HEK293T (cell line): ENCODE measurements at regions not wholly inside any gene's neighbourhood (a gene's known extent, or its start where the extent isn't known, plus 50 kb on each side); places are given as distances from the start of the nearest gene placed in this dataset.

Source experiments
- ELF4 ChIP-seq: fragments of 450-650 bp; IDR thresholded peaks from 2 replicates; pipeline ENCODE4 v1.6.1; 2017; ENCODE audit warnings: antibody characterized with exemption
- FOXA1 ChIP-seq: fragments of 450-650 bp; IDR thresholded peaks from 2 replicates; pipeline ENCODE4 v1.6.1; 2016; ENCODE audit warnings: mild to moderate bottlenecking
- FOXK2 ChIP-seq: fragments of 450-650 bp; IDR thresholded peaks from 2 replicates; pipeline ENCODE4 v1.6.1; 2016; ENCODE audit warnings: mild to moderate bottlenecking
- FOXM1 ChIP-seq: fragments of 450-650 bp; IDR thresholded peaks from 2 replicates; pipeline ENCODE4 v1.6.1; 2017; ENCODE audit warnings: mild to moderate bottlenecking, borderline replicate concordance
- L3MBTL2 ChIP-seq: fragments of 450-650 bp; conservative IDR thresholded peaks from 2 replicates; pipeline ENCODE4 v1.6.1; 2016; ENCODE audit warnings: mild to moderate bottlenecking
- LEF1 ChIP-seq: fragments of 450-650 bp; IDR thresholded peaks from 2 replicates; pipeline ENCODE4 v1.6.1; 2017; ENCODE audit warnings: mild to moderate bottlenecking, borderline replicate concordance
- NFRKB ChIP-seq: fragments of 450-650 bp; IDR thresholded peaks from 2 replicates; pipeline ENCODE4 v1.6.1; 2016; ENCODE audit warnings: mild to moderate bottlenecking, moderate library complexity
- PKNOX1 ChIP-seq: fragments of 450-650 bp; IDR thresholded peaks from 2 replicates; pipeline ENCODE4 v1.6.1; 2016
- SP1 ChIP-seq: fragments of 450-650 bp; IDR thresholded peaks from 2 replicates; pipeline ENCODE4 v1.6.1; 2017
- SUZ12 ChIP-seq: fragments of 450-650 bp; IDR thresholded peaks from 2 replicates; pipeline ENCODE4 v1.6.1; 2016; ENCODE audit warnings: mild to moderate bottlenecking
- ZNF384 ChIP-seq: fragments of 450-650 bp; IDR thresholded peaks from 2 replicates; pipeline ENCODE4 v1.6.1; 2016

- TF ChIP-seq NFRKB (no peak), FOXM1 (no peak), SP1 (no peak), ELF4 (no peak), SUZ12 (no peak), PKNOX1 (no peak), L3MBTL2 (no peak), ZNF384 (no peak), FOXK2 (no peak), LEF1 (no peak), FOXA1 (no peak)
These were observed 70.9 kb downstream of the TFPI2 start for GRCh38 chr7:93819699-93820098.
